Fibroblast of skin of right biceps (primary cell): ENCODE measurements at regions not wholly inside any gene's neighbourhood (a gene's known extent, or its start where the extent isn't known, plus 50 kb on each side); places are given as distances from the start of the nearest gene placed in this dataset.

Experiments used
- DNase-seq: peaks from one replicate; pipeline ENCODE4 v3.0.0-alpha.2; 2013

- no peak for DNase-seq
Measured at GRCh38 chr9:633461-633860, 208.0 kb upstream of the DMRT1 start.

- no peak for DNase-seq
Measured at GRCh38 chr9:636931-637591, 204.4 kb upstream of the DMRT1 start.

DNA sequence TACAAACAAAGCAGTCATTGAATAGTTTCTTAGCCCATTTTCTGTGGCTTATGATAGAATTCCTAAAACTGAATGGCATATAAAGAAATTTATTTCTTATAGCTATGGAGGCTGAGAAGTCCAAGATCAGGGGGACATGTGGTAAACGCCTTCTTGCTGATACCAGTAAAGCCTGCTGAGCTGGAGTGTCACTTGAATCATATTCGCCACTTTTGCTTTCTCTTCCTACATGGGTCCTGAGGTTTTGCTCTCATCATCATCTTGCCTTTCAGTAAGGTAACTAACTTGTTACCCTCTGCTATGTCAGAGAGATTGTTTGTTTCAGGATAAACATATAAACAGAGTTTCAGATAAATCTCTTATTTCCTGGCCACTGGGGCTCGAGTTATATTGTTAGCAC, 203.3 kb upstream of the DMRT1 start:
- DNase-seq = no peak

- DNase-seq = no peak
Measured at GRCh38 chr9:642014-642413, 199.5 kb upstream of the DMRT1 start.

- no peak for DNase-seq
Measured at GRCh38 chr9:643966-644365, 197.5 kb upstream of the DMRT1 start.

- DNase-seq = no peak
Measured at GRCh38 chr9:647522-647921, 194.0 kb upstream of the DMRT1 start.

GRCh38 chr9:649128-650074, 192.1 kb upstream of the DMRT1 start:
- no peak for DNase-seq

DNA sequence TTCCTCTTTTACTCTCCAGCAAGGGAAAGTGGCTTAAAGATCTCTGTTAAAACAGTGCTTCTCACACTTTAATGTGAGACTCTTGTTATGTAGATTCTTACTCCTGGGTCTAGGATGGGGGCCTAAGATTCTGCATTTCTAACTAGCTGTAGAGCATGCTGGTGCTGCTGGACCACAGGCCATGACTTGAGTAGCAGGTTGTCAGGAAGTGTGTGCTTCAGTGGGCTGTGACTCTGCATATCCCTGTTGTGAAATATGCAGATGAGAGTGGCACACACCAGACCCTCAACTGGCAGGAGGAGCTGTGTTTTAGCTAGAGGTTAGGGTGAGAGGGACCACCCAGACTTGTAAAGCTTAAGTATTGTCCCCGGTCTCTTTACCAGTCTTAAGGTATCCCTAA, 191.1 kb upstream of the DMRT1 start:
- DNase-seq = no peak

DNA sequence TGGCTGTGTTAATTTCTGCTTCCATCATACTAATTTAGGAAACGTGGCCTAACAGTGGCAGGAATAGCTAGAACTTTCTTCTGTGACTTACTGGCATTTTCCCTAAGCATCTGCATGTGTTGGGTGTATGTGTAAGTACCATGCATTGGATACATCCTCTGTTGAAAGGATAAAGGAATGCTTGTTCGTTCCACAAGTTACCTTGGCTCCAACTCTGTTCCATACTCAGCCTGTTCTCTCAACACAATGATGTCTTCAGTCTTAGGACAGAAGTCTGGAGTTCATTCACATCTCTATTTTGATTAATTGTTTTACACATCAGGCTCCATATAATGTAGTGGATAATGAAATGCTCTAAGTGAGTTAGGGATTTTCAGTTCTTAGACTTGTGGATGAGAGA, 190.1 kb upstream of the DMRT1 start:
- DNase-seq = no peak

DNA sequence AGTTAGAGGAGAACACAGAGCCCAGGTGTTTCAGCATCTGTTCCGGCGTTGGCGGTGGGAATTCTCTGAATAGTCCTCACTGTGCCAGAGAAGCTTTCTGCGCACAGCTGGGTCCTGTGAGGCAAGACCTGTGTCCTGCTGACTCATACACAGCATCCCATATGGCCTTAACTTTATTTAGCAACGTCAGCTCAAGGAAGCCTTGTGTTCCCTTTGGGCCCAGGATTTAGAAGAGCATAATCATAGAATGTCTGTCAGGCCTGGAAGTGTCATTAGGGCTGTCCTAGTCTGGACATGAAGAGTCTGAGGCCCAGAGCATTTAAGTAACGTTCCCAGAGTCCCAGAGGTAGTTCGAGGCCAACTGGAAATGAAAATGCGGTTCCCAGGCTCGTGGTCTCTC, 188.6 kb upstream of the DMRT1 start:
- DNase-seq = no peak

DNA sequence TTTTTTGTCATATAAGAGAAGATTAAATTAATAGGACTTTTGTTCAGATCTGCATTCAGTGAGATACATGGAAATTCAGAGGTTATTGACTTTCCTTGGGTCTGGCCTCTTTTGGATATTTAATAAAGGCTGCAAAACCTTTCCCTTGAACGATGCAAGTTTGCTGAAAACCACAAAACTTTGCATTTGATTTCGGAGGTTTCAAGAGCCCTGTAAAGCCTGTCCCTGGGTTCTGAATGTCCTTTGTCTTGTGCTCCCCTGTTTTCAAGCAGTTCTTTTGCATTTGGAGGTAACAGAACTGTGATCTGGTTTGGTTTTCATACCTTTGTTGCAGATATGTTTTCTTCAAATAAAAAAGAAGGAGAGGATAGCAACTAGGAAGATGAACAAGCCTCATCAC, 188.1 kb upstream of the DMRT1 start:
- DNase-seq = no peak

- DNase-seq = no peak
Measured at GRCh38 chr9:653856-654387, 187.6 kb upstream of the DMRT1 start.

- no peak for DNase-seq
Measured at GRCh38 chr9:655875-656274, 185.6 kb upstream of the DMRT1 start.

DNA sequence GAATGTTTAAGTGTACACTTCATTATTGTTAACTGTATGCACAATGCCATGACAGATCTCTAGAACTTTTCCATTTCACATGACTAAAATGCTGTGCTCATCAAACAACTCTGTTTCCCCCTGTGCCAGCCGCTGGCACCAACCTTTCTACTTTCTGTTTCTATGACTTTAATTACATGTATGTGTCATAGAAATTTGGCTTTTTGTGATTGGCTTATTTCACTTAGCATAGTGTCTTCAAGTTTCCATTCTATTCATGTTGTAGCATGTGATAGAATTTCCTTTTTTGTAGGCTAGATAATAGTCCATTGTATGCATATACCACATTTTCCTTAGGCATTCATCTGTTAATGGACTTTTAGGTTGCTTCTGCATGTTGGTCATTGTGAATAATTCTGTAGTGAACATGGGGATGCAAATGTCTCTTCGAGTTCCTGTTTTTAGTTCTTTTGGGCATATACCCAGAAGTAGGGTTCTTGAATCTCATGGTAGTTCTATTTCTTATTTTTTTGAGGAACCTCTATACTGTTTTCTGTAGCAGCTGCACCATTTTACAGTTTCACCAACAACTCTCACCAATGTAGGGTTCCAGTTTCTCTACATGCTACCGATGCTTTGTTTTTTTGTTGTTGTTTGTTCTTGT, 184.4 kb upstream of the DMRT1 start:
- DNase-seq = no peak

GRCh38 chr9:659286-659685, 182.2 kb upstream of the DMRT1 start:
- no peak for DNase-seq

GRCh38 chr9:660227-660626, 181.3 kb upstream of the DMRT1 start:
- no peak for DNase-seq

DNA sequence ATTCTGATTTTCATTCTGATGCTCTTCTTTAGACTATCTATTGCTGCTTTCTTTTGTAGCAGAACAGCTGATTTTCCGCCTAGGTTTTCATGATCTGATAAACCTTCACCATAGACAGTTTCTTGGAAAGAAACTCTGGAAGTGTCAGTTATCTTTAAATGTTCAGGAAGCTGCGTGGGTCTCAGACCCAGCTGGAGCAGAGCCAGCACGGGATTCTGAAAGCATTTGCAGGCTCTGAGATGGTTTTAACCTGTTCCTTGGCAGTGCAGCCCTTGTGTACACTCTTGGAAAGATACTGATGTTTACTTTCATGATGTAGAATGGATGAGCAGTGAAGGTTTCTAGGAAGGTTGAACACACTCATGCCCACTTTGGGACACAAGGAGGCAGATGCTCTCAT, 178.0 kb upstream of the DMRT1 start:
- no peak for DNase-seq

DNA sequence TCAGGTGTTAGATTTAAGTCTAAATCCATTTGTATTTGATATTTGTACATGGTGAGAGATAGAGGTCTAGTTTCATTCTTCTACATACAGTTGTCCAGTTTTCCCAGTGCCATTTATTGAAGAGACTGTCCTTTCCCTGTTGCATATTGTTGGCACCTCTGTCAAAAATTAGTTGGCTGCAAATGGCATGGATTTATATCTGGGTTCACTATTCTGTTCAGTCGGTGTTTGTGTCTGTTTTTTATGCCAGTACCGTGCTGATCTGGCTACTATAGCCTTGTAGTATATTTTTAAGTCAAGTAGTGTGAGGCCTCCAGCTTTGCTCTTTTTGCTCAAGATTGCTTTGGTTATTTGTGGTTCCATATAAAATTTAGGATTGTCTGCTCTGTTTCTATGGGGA, 176.2 kb upstream of the DMRT1 start:
- DNase-seq = no peak

DNA sequence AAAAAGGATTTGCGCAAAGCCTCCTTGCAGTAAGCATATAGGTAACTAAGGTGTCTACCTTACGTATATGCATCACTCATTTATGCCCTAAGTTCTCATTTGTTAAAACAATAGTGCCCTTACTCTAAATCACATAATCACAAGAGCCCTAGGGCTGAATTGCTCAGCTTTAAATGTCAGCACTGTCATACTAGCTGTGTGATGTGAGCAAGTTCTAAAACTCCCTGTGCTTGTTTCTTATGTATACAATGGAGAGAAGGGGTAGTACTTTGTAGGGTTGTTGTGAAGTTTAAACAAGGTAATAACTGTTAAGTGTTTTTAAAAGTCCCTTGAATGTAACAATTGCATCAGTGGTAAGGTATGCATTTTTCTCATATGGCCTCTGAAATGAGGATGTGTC, 169.5 kb upstream of the DMRT1 start:
- DNase-seq = no peak

DNA sequence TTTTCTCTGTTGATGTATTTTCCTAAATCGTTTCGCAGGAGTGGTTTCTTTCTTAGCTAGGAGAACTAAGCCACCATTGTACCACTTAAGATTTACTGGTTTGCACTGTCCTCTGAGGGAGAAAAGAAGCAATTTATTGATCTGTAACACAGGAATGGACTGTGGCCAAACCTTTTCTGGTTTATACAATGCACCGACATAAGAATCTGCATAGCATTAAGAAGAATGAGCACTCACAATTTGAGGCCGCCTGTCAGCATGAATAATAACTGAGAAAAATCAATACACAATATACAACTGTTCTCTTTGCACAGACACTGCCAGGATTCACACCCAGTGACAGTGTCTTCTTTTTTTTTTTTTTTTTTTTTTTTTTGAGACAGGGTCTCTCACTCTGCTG, 168.6 kb upstream of the DMRT1 start:
- DNase-seq = no peak

DNA sequence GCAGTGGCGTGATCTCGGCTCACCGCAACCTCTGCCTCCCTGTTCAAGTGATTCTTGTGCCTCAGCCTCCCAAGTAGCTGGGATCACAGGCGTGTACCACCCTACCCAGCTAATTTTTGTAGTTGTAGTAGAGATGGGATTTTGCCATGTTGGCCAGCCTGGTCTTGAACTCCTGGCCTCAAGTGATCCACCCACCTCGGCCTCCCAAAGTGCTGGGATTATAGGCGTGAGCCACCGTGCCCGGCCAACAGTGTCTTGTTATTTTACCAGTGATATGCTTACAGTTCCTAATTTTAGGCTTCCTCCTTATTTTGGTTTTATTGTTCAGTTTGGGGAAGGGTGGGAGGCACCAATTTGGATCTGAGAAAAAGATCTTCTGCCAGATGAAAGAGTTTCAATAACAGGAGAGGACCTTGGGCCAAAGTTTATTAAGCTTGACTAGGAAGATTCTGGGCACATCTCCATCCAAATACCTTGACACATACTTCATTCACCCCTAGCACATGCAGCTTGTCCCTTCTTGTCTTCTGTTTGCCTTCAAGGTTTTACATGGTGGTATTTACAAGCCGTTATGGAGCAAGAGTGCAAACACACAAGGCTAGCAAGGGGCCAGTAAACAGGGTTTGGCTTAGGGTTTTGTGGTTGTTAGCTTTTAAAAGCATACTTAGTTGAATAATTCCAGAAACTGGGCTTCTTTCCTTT, 168.1 kb upstream of the DMRT1 start:
- DNase-seq = no peak

DNA sequence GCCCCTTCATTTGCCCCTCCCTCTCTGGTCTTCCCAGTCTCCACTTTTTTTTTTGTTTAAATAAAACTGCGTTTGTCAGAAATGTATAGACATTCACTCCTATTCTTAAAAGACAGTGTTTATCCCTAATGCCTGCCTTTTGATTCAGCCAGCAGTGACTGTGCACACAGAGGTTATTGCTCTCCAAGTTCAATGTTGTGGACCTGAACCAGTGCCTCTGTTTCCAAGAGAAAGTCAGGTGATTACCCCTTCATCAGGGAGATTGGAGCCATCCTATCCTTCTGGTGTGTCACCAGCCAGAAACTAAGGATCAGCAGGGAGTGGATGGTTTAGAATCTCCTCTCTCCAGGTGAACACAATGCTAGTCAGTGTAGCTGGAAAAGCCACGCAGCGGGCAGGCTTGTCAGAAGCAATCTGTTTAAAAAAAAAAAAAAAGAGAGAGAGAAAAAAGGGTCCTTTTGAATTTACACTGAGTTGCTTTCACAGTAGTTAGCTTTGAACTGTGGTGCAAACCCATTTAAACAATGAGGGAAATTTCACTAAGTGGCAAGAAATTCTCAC, 167.5 kb upstream of the DMRT1 start:
- no peak for DNase-seq
